ENCODE measurements at regions not wholly inside any gene's neighbourhood (a gene's known extent, or its start where the extent isn't known, plus 50 kb on each side); places are given as distances from the start of the nearest gene placed in this dataset.

DNA sequence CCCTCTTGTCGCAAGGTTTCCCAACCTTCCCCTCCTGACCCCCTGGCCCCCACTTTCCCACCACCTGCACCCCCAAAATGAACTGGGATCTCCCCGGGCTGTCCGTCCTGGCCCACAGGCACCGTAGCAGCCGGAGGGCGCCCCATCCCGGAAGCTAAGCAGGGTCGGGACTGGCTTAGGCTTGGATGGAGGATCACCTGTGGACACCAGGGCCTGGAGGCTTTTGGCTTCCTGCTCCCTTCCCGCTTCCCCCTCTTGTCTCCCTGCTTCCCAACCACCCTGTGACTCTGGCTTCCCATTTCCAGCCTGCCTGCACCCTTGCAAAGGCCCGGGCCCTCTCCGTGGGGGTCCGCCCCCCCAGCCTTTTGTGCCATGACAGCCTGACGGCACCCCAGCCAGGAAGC lies 2291.3 kb downstream of the TP53TG3F start:
- Histone ChIP-seq H3K27me3 (no peaks in the 10 kb centered on the region), H3K4me3 (no peak overlapping the region), H3K9me3 (peaks cover 0 to 4% of the 10 kb centered on the region in 2 donors), H3K4me1 (ENCODE audit: insufficient read depth) (no peaks in the 10 kb centered on the region), H3K36me3 (no peaks in the 10 kb centered on the region), H3K27ac (no peak overlapping the region)
- intact Hi-C loops (cut with DNase I): no loop called here
- TF ChIP-seq EP300 (IDR thresholded peaks at IDR 0.05): no peak
- DNase-seq: no peak
- WGBS, 3 donors: 88 to 89% (median 89%) methylated on average over 13 of the region's 13 CpGs

DNA sequence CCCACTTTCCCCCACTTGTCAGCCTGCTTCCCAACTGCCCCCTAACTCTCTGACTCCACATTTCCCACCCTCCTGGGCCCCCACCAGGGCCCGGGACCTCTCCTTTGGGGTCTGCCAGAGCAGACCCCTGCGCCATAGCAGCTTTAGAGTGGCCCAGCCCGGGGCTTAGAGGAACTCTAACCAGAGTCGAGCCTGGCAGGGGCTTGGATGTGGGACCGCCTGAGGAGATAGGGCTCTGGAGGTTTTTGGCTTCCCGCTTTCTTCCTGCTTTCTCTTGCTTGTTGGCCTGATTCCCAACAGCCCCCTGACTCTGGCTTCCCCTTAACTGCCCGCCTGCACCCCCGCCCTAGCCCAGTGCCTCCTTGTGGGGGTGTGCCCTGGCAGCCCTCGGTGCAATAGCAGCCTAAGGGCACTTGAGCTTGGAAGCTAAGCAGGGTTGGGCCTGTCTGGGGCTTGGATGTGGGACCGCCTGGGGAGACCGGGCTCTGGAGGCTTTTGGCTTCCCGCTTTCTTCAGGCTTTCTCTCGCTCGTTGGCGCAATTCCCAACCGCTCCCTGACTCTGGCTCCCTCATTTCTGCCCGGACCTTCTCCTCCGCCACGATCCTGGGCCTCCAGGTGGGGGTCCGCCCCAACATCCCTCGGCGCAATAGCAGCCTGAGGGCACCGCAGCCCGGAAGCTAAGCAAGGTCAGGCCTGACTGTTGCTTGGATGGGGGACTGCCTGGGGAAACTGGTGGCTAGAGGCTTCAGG lies 2292.0 kb downstream of the TP53TG3F start:
- peaks cover 0 to 4% of the 10 kb centered on the region in 2 donors for H3K9me3 ChIP-seq

DNA sequence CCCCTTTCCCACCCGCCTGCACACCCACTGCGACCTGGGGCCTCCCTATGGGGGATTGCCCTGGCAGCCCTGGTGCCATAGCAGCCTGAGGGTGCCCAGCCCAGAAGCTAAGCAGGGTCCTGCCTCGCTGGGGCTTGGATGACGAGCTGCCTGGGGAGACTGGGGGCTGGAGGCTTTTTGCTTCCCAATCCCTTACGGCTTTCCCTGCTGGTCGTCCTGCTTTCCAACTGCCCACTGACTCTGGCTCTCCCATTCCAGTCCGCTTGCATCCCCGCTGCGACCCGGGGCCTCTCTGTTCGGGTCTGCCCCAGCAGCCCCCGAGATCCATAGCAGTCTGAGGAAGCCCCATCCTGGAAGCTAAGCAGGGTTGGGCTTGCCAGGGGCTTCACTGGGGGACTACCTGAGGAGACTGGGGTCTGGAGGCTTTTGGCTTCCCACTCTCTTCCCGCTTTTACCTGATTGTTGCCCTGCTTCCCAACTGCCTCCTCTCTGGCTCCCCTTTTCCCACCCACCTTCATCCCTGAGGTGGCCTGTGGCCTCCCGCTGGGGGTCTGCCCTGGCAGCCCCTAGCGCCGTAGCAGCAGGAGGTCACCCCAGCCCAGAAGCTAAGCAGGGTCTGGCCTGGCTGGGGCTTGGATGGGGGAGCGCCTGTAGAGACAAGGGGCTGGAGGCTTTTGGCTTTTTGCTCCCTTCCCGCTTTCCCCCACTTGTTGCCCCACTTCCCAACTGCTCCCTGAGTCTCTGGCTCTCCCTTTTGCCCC lies 2292.8 kb downstream of the TP53TG3F start:
- Histone ChIP-seq H3K36me3 (no peaks in the 10 kb centered on the region), H3K27me3 (no peaks in the 10 kb centered on the region), H3K4me1 (ENCODE audit: insufficient read depth) (no peaks in the 10 kb centered on the region), H3K4me3 (no peak overlapping the region), H3K27ac (no peak overlapping the region), H3K9me3 (peaks cover 0 to 3% of the 10 kb centered on the region in 2 donors)
- no peak for DNase-seq
- intact Hi-C loops (cut with DNase I): no loop called here
- 77 to 80% (median 78%) methylated on average over 18 of the region's 18 CpGs for WGBS, 3 donors
- TF ChIP-seq, protein P1, sequence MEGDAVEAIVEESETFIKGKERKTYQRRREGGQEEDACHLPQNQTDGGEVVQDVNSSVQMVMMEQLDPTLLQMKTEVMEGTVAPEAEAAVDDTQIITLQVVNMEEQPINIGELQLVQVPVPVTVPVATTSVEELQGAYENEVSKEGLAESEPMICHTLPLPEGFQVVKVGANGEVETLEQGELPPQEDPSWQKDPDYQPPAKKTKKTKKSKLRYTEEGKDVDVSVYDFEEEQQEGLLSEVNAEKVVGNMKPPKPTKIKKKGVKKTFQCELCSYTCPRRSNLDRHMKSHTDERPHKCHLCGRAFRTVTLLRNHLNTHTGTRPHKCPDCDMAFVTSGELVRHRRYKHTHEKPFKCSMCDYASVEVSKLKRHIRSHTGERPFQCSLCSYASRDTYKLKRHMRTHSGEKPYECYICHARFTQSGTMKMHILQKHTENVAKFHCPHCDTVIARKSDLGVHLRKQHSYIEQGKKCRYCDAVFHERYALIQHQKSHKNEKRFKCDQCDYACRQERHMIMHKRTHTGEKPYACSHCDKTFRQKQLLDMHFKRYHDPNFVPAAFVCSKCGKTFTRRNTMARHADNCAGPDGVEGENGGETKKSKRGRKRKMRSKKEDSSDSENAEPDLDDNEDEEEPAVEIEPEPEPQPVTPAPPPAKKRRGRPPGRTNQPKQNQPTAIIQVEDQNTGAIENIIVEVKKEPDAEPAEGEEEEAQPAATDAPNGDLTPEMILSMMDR (IDR thresholded peaks at IDR 0.05): no peak
- no peak for TF ChIP-seq EP300 (IDR thresholded peaks at IDR 0.05)

More for the DNA sequence above, 2292.0 kb downstream of the TP53TG3F start:
- no peak for TF ChIP-seq EP300 (IDR thresholded peaks at IDR 0.05)
- no peak for TF ChIP-seq POLR2A (IDR thresholded peaks at IDR 0.05)
- TF ChIP-seq, protein P1 (IDR thresholded peaks at IDR 0.05): no peak
- Histone ChIP-seq H3K27me3 (no peaks in the 10 kb centered on the region), H3K36me3 (no peaks in the 10 kb centered on the region), H3K4me1 (ENCODE audit: insufficient read depth) (no peaks in the 10 kb centered on the region), H3K4me3 (no peak overlapping the region), H3K27ac (no peak overlapping the region)
- intact Hi-C loops (cut with DNase I): no loop called here
- DNase-seq: no peak
- 86 to 88% (median 87%) methylated on average over 24 of the region's 24 CpGs for WGBS, 3 donors

DNA sequence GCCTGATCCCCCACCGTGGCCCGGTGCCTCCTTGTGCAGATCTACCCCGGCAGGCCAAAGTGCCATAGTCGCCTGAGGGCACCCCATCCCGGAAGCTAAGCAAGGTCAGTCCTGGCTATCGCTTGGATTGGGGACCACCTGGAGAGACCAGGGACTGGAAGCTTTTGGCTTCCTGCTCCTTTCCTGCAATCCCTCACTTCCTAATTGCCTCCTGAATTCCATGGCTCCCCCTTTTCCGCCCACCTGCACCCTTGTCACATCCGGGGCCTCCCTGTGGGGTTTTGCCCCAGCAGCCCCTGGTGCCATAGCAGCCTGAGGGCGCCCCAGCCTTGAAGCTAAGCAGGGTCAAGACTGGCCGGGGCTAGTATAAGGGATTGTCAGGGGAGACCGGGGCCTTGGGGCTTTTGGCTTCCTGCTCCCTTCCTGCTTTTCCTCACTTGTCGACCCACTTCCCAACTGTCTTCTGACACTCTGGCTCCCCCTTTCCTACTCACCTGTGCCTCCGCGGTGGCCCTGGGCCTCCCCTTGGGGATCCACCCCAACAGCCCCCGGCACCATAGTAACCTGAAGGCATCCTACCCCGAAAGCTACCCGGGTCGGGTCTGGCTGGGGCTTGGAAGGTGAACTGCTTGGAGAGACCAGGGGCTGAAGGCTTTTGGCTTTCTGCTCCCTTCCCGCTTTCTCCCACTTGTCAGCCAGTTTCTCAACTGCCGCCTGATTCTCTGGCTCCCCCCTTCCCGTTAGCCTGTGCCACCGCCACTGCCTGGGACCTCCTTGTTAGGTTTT lies 2293.6 kb downstream of the TP53TG3F start:
- no peaks in the 10 kb centered on the region for H3K9me3 ChIP-seq
- DNase-seq: no peak

More for the DNA sequence above, 2293.6 kb downstream of the TP53TG3F start:
- TF ChIP-seq, protein P1 (IDR thresholded peaks at IDR 0.05): no peak
- H3K36me3 ChIP-seq: no peaks in the 10 kb centered on the region
- no peaks in the 10 kb centered on the region for H3K27me3 ChIP-seq
- intact Hi-C loops (cut with DNase I): no loop called here
- H3K4me1 ChIP-seq (ENCODE audit: insufficient read depth): no peaks in the 10 kb centered on the region
- 83 to 85% (median 84%) methylated on average over 22 of the region's 22 CpGs for WGBS, 3 donors
- H3K27ac ChIP-seq: no peak overlapping the region
- H3K4me3 ChIP-seq: no peak overlapping the region
